Trophoblast cell (in vitro differentiated cells and primary cell): ENCODE measurements at regions not wholly inside any gene's neighbourhood (a gene's known extent, or its start where the extent isn't known, plus 50 kb on each side); places are given as distances from the start of the nearest gene placed in this dataset.

ENCODE experiments used
- DNase-seq, 2 donors: peaks; one replicate each; pipeline ENCODE4 v3.0.0-alpha.2; 2016
- H2AFZ ChIP-seq: 2 replicates; pipeline ENCODE4 v1.6.1; 2013; ENCODE audit warnings: low read length, moderate library complexity, mild to moderate bottlenecking; ENCODE audit not compliant: insufficient read depth, poor library complexity
- H2AK5ac ChIP-seq: 2 replicates; pipeline ENCODE4 v1.6.1; 2013; ENCODE audit warnings: mild to moderate bottlenecking, low read length
- H2BK120ac ChIP-seq: 2 replicates; pipeline ENCODE4 v1.6.1; 2013; ENCODE audit warnings: low read length, mild to moderate bottlenecking, moderate library complexity; ENCODE audit not compliant: insufficient read depth, poor library complexity
- H2BK12ac ChIP-seq: 2 replicates; pipeline ENCODE4 v1.6.1; 2013; ENCODE audit warnings: mild to moderate bottlenecking, low read length, moderate library complexity
- H2BK5ac ChIP-seq: 2 replicates; pipeline ENCODE4 v1.6.1; 2013; ENCODE audit warnings: low read length, low read depth, moderate library complexity, mild to moderate bottlenecking; ENCODE audit not compliant: poor library complexity
- H3K14ac ChIP-seq: 2 replicates; pipeline ENCODE4 v1.6.1; 2013; ENCODE audit warnings: mild to moderate bottlenecking, low read length
- H3K18ac ChIP-seq: 2 replicates; pipeline ENCODE4 v1.6.1; 2013; ENCODE audit warnings: mild to moderate bottlenecking, low read length
- H3K23ac ChIP-seq: 2 replicates; pipeline ENCODE4 v1.6.1; 2013; ENCODE audit warnings: low read length
- H3K27ac ChIP-seq: 2 replicates; pipeline ENCODE4 v1.5.1; 2013; ENCODE audit warnings: low read depth, mild to moderate bottlenecking, inconsistent platforms, low read length, moderate library complexity
- H3K27me3 ChIP-seq: 2 replicates; pipeline ENCODE4 v1.6.1; 2013; ENCODE audit warnings: inconsistent platforms, mild to moderate bottlenecking, low read length, moderate library complexity; ENCODE audit not compliant: insufficient read depth
- H3K36me3 ChIP-seq, 2 experiments: 1 replicate in 1 of 2; 2 replicates in 1 of 2; pipeline ENCODE4 v1.6.1; 2013; ENCODE audit warnings: low read length in 2 of 2, mild to moderate bottlenecking in 2 of 2, moderate library complexity in 1 of 2; ENCODE audit not compliant: insufficient read depth in 2 of 2, control insufficient read depth in 1 of 2
- H3K4ac ChIP-seq: 2 replicates; pipeline ENCODE4 v1.6.1; 2013; ENCODE audit warnings: low read depth, mild to moderate bottlenecking, low read length, moderate library complexity
- H3K4me1 ChIP-seq, 2 experiments: 1 replicate in 1 of 2; 2 replicates in 1 of 2; pipeline ENCODE4 v1.6.1; 2013; ENCODE audit warnings: low read length in 2 of 2, mild to moderate bottlenecking in 2 of 2, moderate library complexity in 1 of 2; ENCODE audit not compliant: insufficient read depth in 2 of 2, control insufficient read depth in 1 of 2
- H3K4me2 ChIP-seq: 2 replicates; pipeline ENCODE4 v1.6.1; 2013; ENCODE audit warnings: inconsistent platforms, mild to moderate bottlenecking, low read length, moderate library complexity
- H3K4me3 ChIP-seq: 2 replicates; pipeline ENCODE4 v1.5.1; 2013; ENCODE audit warnings: mild to moderate bottlenecking, low read depth, low read length, inconsistent platforms
- H3K79me1 ChIP-seq: one replicate; pipeline ENCODE4 v1.6.1; 2013; ENCODE audit warnings: low read length
- H3K79me2 ChIP-seq: 2 replicates; pipeline ENCODE4 v1.6.1; 2013; ENCODE audit warnings: low read length, mild to moderate bottlenecking; ENCODE audit not compliant: control insufficient read depth, insufficient read depth, poor library complexity
- H3K9ac ChIP-seq: 2 replicates; pipeline ENCODE4 v1.6.1; 2013; ENCODE audit warnings: mild to moderate bottlenecking, low read length
- H3K9me3 ChIP-seq: 2 replicates; pipeline ENCODE4 v1.6.1; 2013; ENCODE audit warnings: low read depth, mild to moderate bottlenecking, control low read depth, inconsistent platforms, low read length; ENCODE audit not compliant: insufficient read depth
- H4K12ac ChIP-seq: 2 replicates; pipeline ENCODE4 v1.6.1; 2013; ENCODE audit warnings: low read depth, mild to moderate bottlenecking, low read length, moderate library complexity
- H4K8ac ChIP-seq: 2 replicates; pipeline ENCODE4 v1.6.1; 2013; ENCODE audit warnings: low read depth, mild to moderate bottlenecking, low read length, moderate library complexity
- H4K91ac ChIP-seq: one replicate; pipeline ENCODE4 v1.6.1; 2013; ENCODE audit warnings: low read depth, mild to moderate bottlenecking, low read length, moderate library complexity
- WGBS: extraction: QIAGEN DNeasy Blood & Tissue Kit; methylation state at CpG from one replicate; pipeline ENCODE4 v1.1.7; 2013; ENCODE audit warnings: missing lambda C conversion rate; ENCODE audit not compliant: insufficient read length, insufficient coverage; ENCODE audit errors: extremely low coverage; 5-methylcytosine and 5-hydroxymethylcytosine counted together

DNA sequence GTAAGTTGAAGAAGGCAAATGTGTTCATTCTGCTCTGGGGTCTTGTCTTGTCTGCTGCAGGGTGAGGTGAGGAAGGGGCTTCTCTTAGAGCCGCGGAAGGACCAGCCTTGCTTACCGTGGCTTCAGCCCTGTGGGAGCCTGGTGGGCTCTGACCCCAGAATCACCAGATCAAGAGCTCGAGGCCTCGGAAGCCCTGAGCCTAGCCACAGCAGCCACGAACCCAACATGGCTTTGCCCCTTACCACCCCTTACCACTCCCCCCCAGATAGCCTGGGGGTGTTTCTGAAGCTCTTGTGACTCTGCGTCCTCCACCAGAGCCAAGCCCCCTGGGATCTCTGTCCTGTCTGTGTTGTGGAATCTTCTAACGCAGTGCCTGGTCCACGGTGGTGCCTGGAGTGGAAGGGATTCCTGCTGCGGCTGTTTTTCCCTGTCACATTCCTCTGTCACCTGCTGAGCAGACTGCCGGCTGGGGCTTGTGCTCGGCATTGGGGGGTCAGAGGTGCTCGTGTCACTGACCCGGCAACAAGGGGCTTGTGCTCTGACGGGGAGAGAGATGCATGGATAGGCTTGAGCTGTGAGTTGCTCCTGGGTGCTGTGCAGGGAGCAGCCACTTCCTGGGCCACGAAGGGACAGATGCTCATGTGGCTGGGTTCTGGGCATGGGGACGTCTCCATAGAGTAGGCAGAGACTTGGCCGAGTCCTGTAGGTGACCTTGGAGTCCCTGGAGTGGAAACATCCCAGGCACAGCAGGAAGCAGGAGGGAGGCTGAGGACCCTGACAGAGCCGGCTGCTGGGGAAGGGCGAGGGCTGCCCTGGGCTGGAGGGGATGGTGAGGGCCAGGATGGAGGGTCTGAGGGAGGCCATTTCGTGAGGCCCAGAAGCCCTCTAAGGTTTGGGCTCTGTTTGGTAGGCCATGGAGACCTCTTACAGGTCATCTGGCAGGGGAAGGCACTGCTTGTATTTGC lies 316.0 kb downstream of the QKI start:
- Histone ChIP-seq H2AFZ (no peak overlapping the region), H3K4ac (no peak overlapping the region), H4K91ac (no peak overlapping the region), H3K18ac (no peak overlapping the region), H2BK120ac (no peak overlapping the region), H3K9ac (no peak overlapping the region), H3K23ac (no peak overlapping the region), H3K4me1 (peaks cover 4 to 5% of the 10 kb centered on the region in 2 experiments), H2BK12ac (no peak overlapping the region), H4K12ac (no peak overlapping the region), H3K79me2 (no peaks in the 10 kb centered on the region), H4K8ac (no peak overlapping the region), H3K27me3 (no peaks in the 10 kb centered on the region), H3K4me3 (no peak overlapping the region), H2AK5ac (no peak overlapping the region), H3K36me3 (no peaks in the 10 kb centered on the region), H3K14ac (no peak overlapping the region), H3K79me1 (no peaks in the 10 kb centered on the region), H3K4me2 (no peak overlapping the region), H3K9me3 (no peaks in the 10 kb centered on the region), H3K27ac (no peak overlapping the region), H2BK5ac (no peak overlapping the region)
- WGBS, result no CpG with 5 or more reads among the region's 21 CpGs
- no peak for DNase-seq

GRCh38 chr6:163729127-163729872 lies 314.8 kb downstream of the QKI start:
- H3K4me3 ChIP-seq, result no peak overlapping the region
- H3K4me1 ChIP-seq, result peaks cover 10% of the 10 kb centered on the region in 2 experiments
- no peak overlapping the region for H2BK120ac ChIP-seq
- H4K8ac ChIP-seq, result no peak overlapping the region
- no peak overlapping the region for H3K4me2 ChIP-seq
- no peak overlapping the region for H3K14ac ChIP-seq
- H2BK5ac ChIP-seq, result no peak overlapping the region
- no peak overlapping the region for H3K27ac ChIP-seq
- no peak for DNase-seq
- H4K12ac ChIP-seq, result no peak overlapping the region
- H3K27me3 ChIP-seq, result no peaks in the 10 kb centered on the region
- WGBS, result no CpG with 5 or more reads among the region's 16 CpGs
- H3K4ac ChIP-seq, result no peak overlapping the region
- no peak overlapping the region for H4K91ac ChIP-seq
- no peak overlapping the region for H3K18ac ChIP-seq
- no peak overlapping the region for H3K23ac ChIP-seq
- H2AFZ ChIP-seq, result no peak overlapping the region
- no peaks in the 10 kb centered on the region for H3K79me1 ChIP-seq
- no peak overlapping the region for H3K9ac ChIP-seq
- H3K9me3 ChIP-seq, result no peaks in the 10 kb centered on the region
- no peak overlapping the region for H2AK5ac ChIP-seq
- H2BK12ac ChIP-seq, result no peak overlapping the region
- H3K36me3 ChIP-seq, result no peaks in the 10 kb centered on the region
- H3K79me2 ChIP-seq, result no peaks in the 10 kb centered on the region

- H3K14ac ChIP-seq, result no peak overlapping the region
- no peak overlapping the region for H3K18ac ChIP-seq
- no peaks in the 10 kb centered on the region for H3K79me2 ChIP-seq
- DNase-seq, result no peak
- H3K23ac ChIP-seq, result no peak overlapping the region
- no peak overlapping the region for H2AFZ ChIP-seq
- no peaks in the 10 kb centered on the region for H3K27me3 ChIP-seq
- H3K79me1 ChIP-seq, result no peaks in the 10 kb centered on the region
- no peak overlapping the region for H3K4me2 ChIP-seq
- no peak overlapping the region for H4K91ac ChIP-seq
- H2AK5ac ChIP-seq, result no peak overlapping the region
- H3K4me1 ChIP-seq, result peaks cover 10% of the 10 kb centered on the region in 2 experiments
- H3K4ac ChIP-seq, result no peak overlapping the region
- no peak overlapping the region for H2BK5ac ChIP-seq
- no peak overlapping the region for H3K4me3 ChIP-seq
- no peaks in the 10 kb centered on the region for H3K36me3 ChIP-seq
- no CpG with 5 or more reads among the region's 13 CpGs for WGBS
- H3K9ac ChIP-seq, result no peak overlapping the region
- no peak overlapping the region for H3K27ac ChIP-seq
- H4K12ac ChIP-seq, result peak overlapping the region; percentile 18
- H3K9me3 ChIP-seq, result no peaks in the 10 kb centered on the region
- no peak overlapping the region for H2BK12ac ChIP-seq
- no peak overlapping the region for H2BK120ac ChIP-seq
- no peak overlapping the region for H4K8ac ChIP-seq
Observed at GRCh38 chr6:163728442-163729126, 314.1 kb downstream of the QKI start.

GRCh38 chr6:163726037-163726695 lies 311.6 kb downstream of the QKI start:
- Histone ChIP-seq H3K79me1 (no peaks in the 10 kb centered on the region), H4K8ac (no peak overlapping the region), H2BK120ac (no peak overlapping the region), H3K9ac (no peak overlapping the region), H2AFZ (no peak overlapping the region), H3K79me2 (no peaks in the 10 kb centered on the region), H3K18ac (no peak overlapping the region), H4K91ac (no peak overlapping the region), H3K9me3 (no peaks in the 10 kb centered on the region), H4K12ac (no peak overlapping the region), H3K14ac (no peak overlapping the region), H2AK5ac (no peak overlapping the region), H2BK5ac (no peak overlapping the region), H3K4me3 (no peak overlapping the region), H2BK12ac (no peak overlapping the region), H3K27ac (no peak overlapping the region), H3K4ac (no peak overlapping the region), H3K27me3 (no peaks in the 10 kb centered on the region), H3K23ac (no peak overlapping the region), H3K36me3 (no peaks in the 10 kb centered on the region), H3K4me1 (peaks cover 8 to 10% of the 10 kb centered on the region in 2 experiments), H3K4me2 (no peak overlapping the region)
- no peak for DNase-seq
- WGBS, result no CpG with 5 or more reads among the region's 14 CpGs
